ENCODE measurements at regions not wholly inside any gene's neighbourhood (a gene's known extent, or its start where the extent isn't known, plus 50 kb on each side); places are given as distances from the start of the nearest gene placed in this dataset.

GRCh38 chr6:48798296-48798695, 664.8 kb downstream of the MMUT start:
- intact Hi-C loops (cut with DNase I; ENCODE audit: low total_unique reads) = no loop called here
- TF ChIP-seq POLR2AphosphoS5 (IDR thresholded peaks at IDR 0.05) (no peak), POLR2A (IDR thresholded peaks at IDR 0.05) (no peak), CTCF (IDR thresholded peaks at IDR 0.05) (no peak)

GRCh38 chr6:48782225-48782624, 671.2 kb upstream of the PTCHD4 start:
- H3K27me3 ChIP-seq = no peaks in the 10 kb centered on the region
- intact Hi-C loops (cut with DNase I; ENCODE audit: low total_unique reads) = no loop called here
- no peaks in the 10 kb centered on the region for H3K4me1 ChIP-seq
- no peak overlapping the region for H3K4me3 ChIP-seq
- H3K9me3 ChIP-seq = no peaks in the 10 kb centered on the region
- DNase-seq (ENCODE audit: low spot score in 2 of 2) = no peak
- H3K36me3 ChIP-seq = no peaks in the 10 kb centered on the region
- H3K27ac ChIP-seq = no peak overlapping the region
- TF ChIP-seq POLR2AphosphoS5 (IDR thresholded peaks at IDR 0.05) (no peak), POLR2A (IDR thresholded peaks at IDR 0.05) (no peak), CTCF (IDR thresholded peaks at IDR 0.05) (no peak)

More at GRCh38 chr6:48798296-48798695, 664.8 kb downstream of the MMUT start:
- H3K4me1 ChIP-seq = no peaks in the 10 kb centered on the region
- no peak for DNase-seq (ENCODE audit: low spot score in 2 of 2)
- H3K36me3 ChIP-seq = no peaks in the 10 kb centered on the region
- no peak overlapping the region for H3K27ac ChIP-seq
- no peak overlapping the region for H3K4me3 ChIP-seq
- no peaks in the 10 kb centered on the region for H3K27me3 ChIP-seq
- no peaks in the 10 kb centered on the region for H3K9me3 ChIP-seq

- DNase-seq (ENCODE audit: low spot score in 2 of 2) = no peak
- TF ChIP-seq POLR2A (IDR thresholded peaks at IDR 0.05) (no peak), CTCF (IDR thresholded peaks at IDR 0.05) (no peak), POLR2AphosphoS5 (IDR thresholded peaks at IDR 0.05) (no peak)
- H3K9me3 ChIP-seq = no peaks in the 10 kb centered on the region
- no peaks in the 10 kb centered on the region for H3K27me3 ChIP-seq
- H3K36me3 ChIP-seq = no peaks in the 10 kb centered on the region
- no peaks in the 10 kb centered on the region for H3K4me1 ChIP-seq
- H3K4me3 ChIP-seq = no peak overlapping the region
- intact Hi-C loops (cut with DNase I; ENCODE audit: low total_unique reads) = no loop called here
- H3K27ac ChIP-seq = no peak overlapping the region
Observed at GRCh38 chr6:48777411-48777810, 666.4 kb upstream of the PTCHD4 start.

- no peaks in the 10 kb centered on the region for H3K4me1 ChIP-seq
- H3K36me3 ChIP-seq = no peaks in the 10 kb centered on the region
- no peak for DNase-seq (ENCODE audit: low spot score in 2 of 2)
- intact Hi-C loops (cut with DNase I; ENCODE audit: low total_unique reads) = no loop called here
- no peak overlapping the region for H3K4me3 ChIP-seq
- H3K27me3 ChIP-seq = no peaks in the 10 kb centered on the region
- TF ChIP-seq POLR2AphosphoS5 (IDR thresholded peaks at IDR 0.05) = no peak
- no peak overlapping the region for H3K27ac ChIP-seq
- no peaks in the 10 kb centered on the region for H3K9me3 ChIP-seq
Observed at GRCh38 chr6:48775157-48775556, 664.2 kb upstream of the PTCHD4 start.

GRCh38 chr6:48774276-48774675, 663.3 kb upstream of the PTCHD4 start:
- Histone ChIP-seq H3K4me3 (no peak overlapping the region), H3K27me3 (no peaks in the 10 kb centered on the region), H3K36me3 (no peaks in the 10 kb centered on the region), H3K27ac (no peak overlapping the region), H3K9me3 (no peaks in the 10 kb centered on the region), H3K4me1 (no peaks in the 10 kb centered on the region)
- intact Hi-C loops (cut with DNase I; ENCODE audit: low total_unique reads) = no loop called here
- TF ChIP-seq POLR2A (IDR thresholded peaks at IDR 0.05) = no peak
- TF ChIP-seq CTCF (IDR thresholded peaks at IDR 0.05) = no peak
- no peak for TF ChIP-seq POLR2AphosphoS5 (IDR thresholded peaks at IDR 0.05)
- no peak for DNase-seq (ENCODE audit: low spot score in 2 of 2)

- no peak overlapping the region for H3K27ac ChIP-seq
- H3K9me3 ChIP-seq = no peaks in the 10 kb centered on the region
- no peaks in the 10 kb centered on the region for H3K27me3 ChIP-seq
- no peaks in the 10 kb centered on the region for H3K4me1 ChIP-seq
- no peaks in the 10 kb centered on the region for H3K36me3 ChIP-seq
- no peak overlapping the region for H3K4me3 ChIP-seq
- no peak for DNase-seq (ENCODE audit: low spot score in 2 of 2)
- TF ChIP-seq CTCF (IDR thresholded peaks at IDR 0.05) (no peak), POLR2AphosphoS5 (IDR thresholded peaks at IDR 0.05) (no peak), POLR2A (IDR thresholded peaks at IDR 0.05) (no peak)
- intact Hi-C loops (cut with DNase I; ENCODE audit: low total_unique reads) = no loop called here
Observed at GRCh38 chr6:48766349-48766748, 655.4 kb upstream of the PTCHD4 start.
